ENCODE measurements at regions not wholly inside any gene's neighbourhood (a gene's known extent, or its start where the extent isn't known, plus 50 kb on each side); places are given as distances from the start of the nearest gene placed in this dataset.

- ChIA-PET CTCF (ENCODE audit: low intra/inter-chr PET ratio) (no interaction called here), POLR2A (no interaction called here)
- DNase-seq (ENCODE audit: extremely low read depth in 1 of 4, low spot score in 3 of 4): no peak
- Histone ChIP-seq H3K9ac (ENCODE audit: insufficient read depth in 1 of 2, low read depth in 2 of 2, low read length in 2 of 2) (no peak overlapping the region), H3K4me3 (no peak overlapping the region), H3K4me2 (ENCODE audit: insufficient read depth, low read length) (no peak overlapping the region), H3K4me1 (replicated peaks in 1 of 2; ENCODE audit: control insufficient read depth in 2 of 2, insufficient read depth in 2 of 2, low read length in 2 of 2) (no peaks in the 10 kb centered on the region), H3K79me2 (ENCODE audit: control insufficient read depth, insufficient read depth, low read length) (no peaks in the 10 kb centered on the region), H2AFZ (ENCODE audit: low read depth, low read length) (no peak overlapping the region), H3K27ac (ENCODE audit: extremely low read depth, low read depth, low read length) (no peak overlapping the region), H3K9me3 (replicated peaks; ENCODE audit: control insufficient read depth, insufficient read depth, low read depth, low read length) (no peaks in the 10 kb centered on the region), H3K27me3 (ENCODE audit: control insufficient read depth in 2 of 2, insufficient read depth in 2 of 2, low read length in 2 of 2) (no peaks in the 10 kb centered on the region), H3K36me3 (ENCODE audit: control insufficient read depth, insufficient read depth, low read length) (no peaks in the 10 kb centered on the region), H3K9me1 (ENCODE audit: control insufficient read depth, insufficient read depth, low read length) (no peaks in the 10 kb centered on the region), H4K20me1 (replicated peaks; ENCODE audit: control insufficient read depth, insufficient read depth, low read length) (no peaks in the 10 kb centered on the region)
- FAIRE-seq: no peak
- TF ChIP-seq MAFG (tag; conservative IDR thresholded peaks at IDR 0.05) (peak; percentile 35; the same call in 1 of the 2 replicates), KLF13 (tag; IDR thresholded peaks at IDR 0.05; ENCODE audit: borderline replicate concordance, low read depth) (no peak), MAFF (IDR thresholded peaks at IDR 0.05; ENCODE audit: low read length) (0 out of 2 replicates have a peak, but pooled peaks have one; percentile 11), E2F1 (CRISPR knock-in tag; IDR thresholded peaks at IDR 0.05) (no peak), CUX1 (CRISPR knock-in tag; IDR thresholded peaks at IDR 0.05) (no peak), PHF8 (IDR thresholded peaks at IDR 0.05; ENCODE audit: borderline replicate concordance, low read length) (no peak), CBFA2T3 (IDR thresholded peaks at IDR 0.05) (no peak), TAF9B (IDR thresholded peaks at IDR 0.05; ENCODE audit: partially characterized antibody) (no peak), C11orf30 (IDR thresholded peaks at IDR 0.05; ENCODE audit: low read depth) (peak; percentile 32; the same call in 1 of the 2 replicates), ZNF316 (IDR thresholded peaks at IDR 0.05) (peak; percentile 56)
- ATAC-seq: no peak
- intact Hi-C loops (cut with micrococcal nuclease) (no loop called here), in situ Hi-C loops (cut with MboI) (no loop called here)
- WGBS (ENCODE audit: insufficient coverage, low coverage, missing lambda C conversion rate): 2% methylated on average over 2 of the region's 2 CpGs
- BruUV-seq (replicated peaks): no TSS peak
These were observed 280.3 kb downstream of the TGFB2 start for GRCh38 chr1:218625393-218625792.
